DOHH2 (cell line): ENCODE measurements at regions not wholly inside any gene's neighbourhood (a gene's known extent, or its start where the extent isn't known, plus 50 kb on each side); places are given as distances from the start of the nearest gene placed in this dataset.

Experiments
- H3F3A ChIP-seq: fragments of 200-600 bp; sonication (generic), shearing (Covaris generic); 2 replicates; pipeline ENCODE4 v1.6.0; 2016; ENCODE audit warnings: antibody characterized with exemption, mild to moderate bottlenecking; ENCODE audit not compliant: control insufficient read depth, insufficient read depth
- H3K27ac ChIP-seq: fragments of 200-600 bp; sonication (generic); 2 replicates; pipeline ENCODE4 v1.5.1; 2014; ENCODE audit warnings: low read depth, mild to moderate bottlenecking, low read length, moderate library complexity
- H3K27me3 ChIP-seq: fragments of 200-600 bp; sonication (generic); 2 replicates; pipeline ENCODE4 v1.6.1; 2014; ENCODE audit warnings: mild to moderate bottlenecking, low read length, mixed read lengths; ENCODE audit not compliant: control insufficient read depth
- H3K36me3 ChIP-seq: fragments of 200-600 bp; sonication (generic); 2 replicates; pipeline ENCODE4 v1.6.1; 2014; ENCODE audit warnings: mild to moderate bottlenecking, low read length, moderate library complexity, mixed read lengths; ENCODE audit not compliant: control insufficient read depth
- H3K4me1 ChIP-seq: fragments of 200-600 bp; sonication (generic); 2 replicates; pipeline ENCODE4 v1.6.1; 2014; ENCODE audit warnings: mild to moderate bottlenecking, low read length, mixed read lengths; ENCODE audit not compliant: control insufficient read depth
- H3K4me2 ChIP-seq: fragments of 200-600 bp; sonication (generic); 2 replicates; pipeline ENCODE4 v1.6.0; 2014; ENCODE audit warnings: mild to moderate bottlenecking, low read length, moderate library complexity
- H3K4me3 ChIP-seq: fragments of 200-600 bp; sonication (generic); 2 replicates; pipeline ENCODE4 v1.5.1; 2014; ENCODE audit warnings: mild to moderate bottlenecking, low read length, mixed read lengths
- H3K79me2 ChIP-seq: fragments of 200-600 bp; sonication (generic); 2 replicates; pipeline ENCODE4 v1.6.1; 2014; ENCODE audit warnings: mild to moderate bottlenecking, low read length, mixed read lengths; ENCODE audit not compliant: control insufficient read depth
- H3K9me2 ChIP-seq: fragments of 200-600 bp; sonication (generic); replicated peaks from 2 replicates; pipeline ENCODE4 v1.6.1; 2014; ENCODE audit warnings: mild to moderate bottlenecking, low read length, mixed read lengths; ENCODE audit not compliant: control insufficient read depth
- H3K9me3 ChIP-seq: fragments of 200-600 bp; sonication (generic); 2 replicates; pipeline ENCODE4 v1.6.1; 2014; ENCODE audit warnings: antibody characterized with exemption, low read length, mixed read lengths; ENCODE audit not compliant: control insufficient read depth, insufficient read depth
- H4K20me1 ChIP-seq: fragments of 200-600 bp; sonication (generic); 2 replicates; pipeline ENCODE4 v1.6.0; 2014; ENCODE audit warnings: low read depth, mild to moderate bottlenecking, antibody characterized with exemption, low read length, moderate library complexity; ENCODE audit not compliant: control insufficient read depth, insufficient read depth
- EZH2phosphoT487 ChIP-seq: fragments of 200-600 bp; sonication (generic); IDR thresholded peaks from 2 replicates; pipeline ENCODE4 v1.6.1; 2017; ENCODE audit warnings: borderline replicate concordance, mild to moderate bottlenecking, antibody characterized with exemption, low read length, moderate library complexity, mixed read lengths
- TF ChIP-seq, protein P1 (sequence below): fragments of 200-600 bp; sonication (generic); IDR thresholded peaks from one replicate; pipeline ENCODE4 v1.5.1; 2014; ENCODE audit warnings: antibody characterized with exemption, mild to moderate bottlenecking, low read depth, low read length; ENCODE audit not compliant: poor library complexity, severe bottlenecking

GRCh38 chr10:121199081-121199480, 347.9 kb downstream of the WDR11 start:
- no peaks in the 10 kb centered on the region for H3K9me3 ChIP-seq
- no peak overlapping the region for H3K4me3 ChIP-seq
- H3K9me2 ChIP-seq, result no peaks in the 10 kb centered on the region
- no peaks in the 10 kb centered on the region for H3K79me2 ChIP-seq
- H3K4me2 ChIP-seq, result no peak overlapping the region
- H3K27me3 ChIP-seq, result no peaks in the 10 kb centered on the region
- H3K4me1 ChIP-seq, result no peaks in the 10 kb centered on the region
- TF ChIP-seq EZH2phosphoT487, result no peak
- TF ChIP-seq, protein P1, sequence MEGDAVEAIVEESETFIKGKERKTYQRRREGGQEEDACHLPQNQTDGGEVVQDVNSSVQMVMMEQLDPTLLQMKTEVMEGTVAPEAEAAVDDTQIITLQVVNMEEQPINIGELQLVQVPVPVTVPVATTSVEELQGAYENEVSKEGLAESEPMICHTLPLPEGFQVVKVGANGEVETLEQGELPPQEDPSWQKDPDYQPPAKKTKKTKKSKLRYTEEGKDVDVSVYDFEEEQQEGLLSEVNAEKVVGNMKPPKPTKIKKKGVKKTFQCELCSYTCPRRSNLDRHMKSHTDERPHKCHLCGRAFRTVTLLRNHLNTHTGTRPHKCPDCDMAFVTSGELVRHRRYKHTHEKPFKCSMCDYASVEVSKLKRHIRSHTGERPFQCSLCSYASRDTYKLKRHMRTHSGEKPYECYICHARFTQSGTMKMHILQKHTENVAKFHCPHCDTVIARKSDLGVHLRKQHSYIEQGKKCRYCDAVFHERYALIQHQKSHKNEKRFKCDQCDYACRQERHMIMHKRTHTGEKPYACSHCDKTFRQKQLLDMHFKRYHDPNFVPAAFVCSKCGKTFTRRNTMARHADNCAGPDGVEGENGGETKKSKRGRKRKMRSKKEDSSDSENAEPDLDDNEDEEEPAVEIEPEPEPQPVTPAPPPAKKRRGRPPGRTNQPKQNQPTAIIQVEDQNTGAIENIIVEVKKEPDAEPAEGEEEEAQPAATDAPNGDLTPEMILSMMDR, result no peak
- H4K20me1 ChIP-seq, result no peaks in the 10 kb centered on the region
- H3K36me3 ChIP-seq, result no peaks in the 10 kb centered on the region
- no peak overlapping the region for H3K27ac ChIP-seq
- H3F3A ChIP-seq, result no peaks in the 10 kb centered on the region

DNA sequence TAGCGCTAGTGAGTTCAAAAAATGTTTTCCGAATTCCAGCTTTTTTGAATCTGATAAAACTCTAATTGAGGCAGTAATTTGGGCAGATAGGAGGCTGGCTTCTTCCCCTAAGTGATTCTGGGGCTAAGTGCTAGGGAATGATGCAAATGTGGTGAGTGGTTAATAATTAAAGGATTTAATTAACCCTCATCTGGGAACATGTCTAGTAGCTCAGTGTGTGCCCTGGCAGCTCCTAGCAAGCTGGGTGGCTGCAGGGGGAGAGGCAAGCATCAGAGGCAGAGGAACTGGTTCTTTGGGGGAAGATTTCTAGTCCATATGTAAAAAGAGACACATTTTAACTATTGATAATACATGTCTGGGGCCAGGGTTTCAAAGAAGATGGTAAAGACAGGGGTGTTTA, 354.5 kb downstream of the WDR11 start:
- Histone ChIP-seq H3K9me3 (no peaks in the 10 kb centered on the region), H4K20me1 (no peaks in the 10 kb centered on the region), H3K27ac (no peak overlapping the region), H3K36me3 (no peaks in the 10 kb centered on the region), H3K9me2 (no peaks in the 10 kb centered on the region), H3K27me3 (no peaks in the 10 kb centered on the region), H3K4me1 (no peaks in the 10 kb centered on the region), H3F3A (no peaks in the 10 kb centered on the region), H3K4me2 (no peak overlapping the region), H3K4me3 (no peak overlapping the region), H3K79me2 (no peaks in the 10 kb centered on the region)
- no peak for TF ChIP-seq EZH2phosphoT487
- TF ChIP-seq, protein P1, result no peak

DNA sequence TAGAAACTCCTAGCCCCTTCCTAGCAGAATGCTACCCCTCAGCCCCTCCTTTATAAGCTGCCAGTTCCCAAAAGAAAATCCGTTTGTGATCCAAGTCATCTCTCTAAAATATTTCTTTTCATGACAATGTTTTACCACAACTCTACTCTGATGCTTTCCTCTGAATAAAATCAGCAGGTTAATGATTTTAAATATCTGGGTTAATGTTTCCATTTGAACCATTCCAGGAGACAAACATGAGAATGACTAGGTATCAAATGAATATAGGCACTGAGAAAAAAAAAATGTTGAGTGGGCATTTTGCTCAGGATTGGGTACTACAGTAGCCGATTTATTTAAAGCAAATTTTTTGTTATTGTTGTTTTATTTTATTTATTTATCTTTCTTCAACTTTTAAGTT, 360.3 kb downstream of the WDR11 start:
- no peaks in the 10 kb centered on the region for H3K4me1 ChIP-seq
- H3K27me3 ChIP-seq, result no peaks in the 10 kb centered on the region
- no peak overlapping the region for H3K27ac ChIP-seq
- no peaks in the 10 kb centered on the region for H3F3A ChIP-seq
- H3K4me3 ChIP-seq, result no peak overlapping the region
- no peaks in the 10 kb centered on the region for H3K79me2 ChIP-seq
- no peaks in the 10 kb centered on the region for H3K9me3 ChIP-seq
- TF ChIP-seq EZH2phosphoT487, result no peak
- TF ChIP-seq, protein P1, result no peak
- no peaks in the 10 kb centered on the region for H4K20me1 ChIP-seq
- no peaks in the 10 kb centered on the region for H3K36me3 ChIP-seq
- no peaks in the 10 kb centered on the region for H3K9me2 ChIP-seq
- H3K4me2 ChIP-seq, result no peak overlapping the region

DNA sequence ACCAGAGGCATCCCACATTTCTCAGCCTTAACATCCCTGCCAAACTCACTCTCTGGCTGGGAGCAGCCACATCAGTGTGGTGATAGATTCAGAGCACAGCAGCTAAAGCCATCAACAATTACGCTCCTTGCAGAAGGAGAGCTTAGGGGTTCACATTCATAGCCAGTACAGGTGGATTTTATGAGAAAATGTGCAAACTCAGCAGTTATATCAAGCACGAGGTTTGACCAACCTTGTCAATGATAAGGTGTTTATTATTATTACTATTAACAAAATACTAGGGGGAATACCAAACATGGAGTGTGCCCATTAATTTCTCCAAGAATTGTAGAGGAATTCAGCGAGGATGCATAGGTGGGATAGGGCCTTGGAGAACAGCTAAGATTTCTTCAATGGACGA, 362.3 kb downstream of the WDR11 start:
- Histone ChIP-seq H3K4me3 (no peak overlapping the region), H3K9me3 (no peaks in the 10 kb centered on the region), H3F3A (no peaks in the 10 kb centered on the region), H3K27ac (no peak overlapping the region), H3K9me2 (no peaks in the 10 kb centered on the region), H3K4me2 (no peak overlapping the region), H3K79me2 (no peaks in the 10 kb centered on the region), H4K20me1 (no peaks in the 10 kb centered on the region), H3K4me1 (no peaks in the 10 kb centered on the region), H3K27me3 (no peaks in the 10 kb centered on the region), H3K36me3 (no peaks in the 10 kb centered on the region)
- no peak for TF ChIP-seq EZH2phosphoT487
- TF ChIP-seq, protein P1, result no peak
